Upper lobe of left lung (tissue), 4 donors: ENCODE measurements at regions not wholly inside any gene's neighbourhood (a gene's known extent, or its start where the extent isn't known, plus 50 kb on each side); places are given as distances from the start of the nearest gene placed in this dataset.

Source experiments
- POLR2AphosphoS5 ChIP-seq, 2 donors: sonication (generic); formaldehyde crosslinking; IDR thresholded peaks; one replicate each; pipeline ENCODE4 v1.5.1; 2017; ENCODE audit warnings: antibody characterized with exemption in 2 of 2
- TF ChIP-seq, protein P1 (sequence below), 6 experiments: fragments of 450-650 bp in 4 of 6; fragments of 200-600 bp in 2 of 6; sonication (generic) in 2 of 6; IDR thresholded peaks; one replicate each; pipeline ENCODE4 v1.5.1; 2016 to 2019; ENCODE audit warnings: antibody characterized with exemption in 6 of 6

DNA sequence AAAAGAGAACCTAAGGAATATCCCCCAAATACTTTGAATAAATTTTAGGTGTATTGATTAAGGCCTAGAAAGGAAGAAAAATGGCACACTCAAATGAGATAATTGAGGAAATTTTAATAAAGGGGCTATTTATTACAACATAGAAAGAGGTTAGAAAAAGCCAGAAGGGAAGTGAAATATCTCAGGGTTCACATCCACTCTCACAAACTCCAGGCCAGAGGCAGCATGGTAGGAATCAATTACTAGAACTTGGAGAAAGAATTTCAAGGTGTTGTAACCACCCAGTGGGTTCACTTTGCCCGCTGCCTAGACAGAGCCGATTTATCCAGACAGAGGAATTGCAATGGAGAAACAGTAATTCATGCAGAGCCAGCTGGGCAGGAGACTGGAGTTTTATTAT is 617.5 kb upstream of the ACVR2A start:
- TF ChIP-seq, protein P1, sequence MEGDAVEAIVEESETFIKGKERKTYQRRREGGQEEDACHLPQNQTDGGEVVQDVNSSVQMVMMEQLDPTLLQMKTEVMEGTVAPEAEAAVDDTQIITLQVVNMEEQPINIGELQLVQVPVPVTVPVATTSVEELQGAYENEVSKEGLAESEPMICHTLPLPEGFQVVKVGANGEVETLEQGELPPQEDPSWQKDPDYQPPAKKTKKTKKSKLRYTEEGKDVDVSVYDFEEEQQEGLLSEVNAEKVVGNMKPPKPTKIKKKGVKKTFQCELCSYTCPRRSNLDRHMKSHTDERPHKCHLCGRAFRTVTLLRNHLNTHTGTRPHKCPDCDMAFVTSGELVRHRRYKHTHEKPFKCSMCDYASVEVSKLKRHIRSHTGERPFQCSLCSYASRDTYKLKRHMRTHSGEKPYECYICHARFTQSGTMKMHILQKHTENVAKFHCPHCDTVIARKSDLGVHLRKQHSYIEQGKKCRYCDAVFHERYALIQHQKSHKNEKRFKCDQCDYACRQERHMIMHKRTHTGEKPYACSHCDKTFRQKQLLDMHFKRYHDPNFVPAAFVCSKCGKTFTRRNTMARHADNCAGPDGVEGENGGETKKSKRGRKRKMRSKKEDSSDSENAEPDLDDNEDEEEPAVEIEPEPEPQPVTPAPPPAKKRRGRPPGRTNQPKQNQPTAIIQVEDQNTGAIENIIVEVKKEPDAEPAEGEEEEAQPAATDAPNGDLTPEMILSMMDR (IDR thresholded peaks at IDR 0.05) = no peak
- no peak for TF ChIP-seq POLR2AphosphoS5 (IDR thresholded peaks at IDR 0.05)
